DMS114 treated with DMSO at 0.1 percent for 48 hours (cell line): ENCODE measurements at regions not wholly inside any gene's neighbourhood (a gene's known extent, or its start where the extent isn't known, plus 50 kb on each side); places are given as distances from the start of the nearest gene placed in this dataset.

ENCODE experiments used
- DNase-seq: peaks from one replicate; lab custom pipeline; 2025; ENCODE audit not compliant: unreplicated experiment; lab: John Stamatoyannopoulos, UW

DNA sequence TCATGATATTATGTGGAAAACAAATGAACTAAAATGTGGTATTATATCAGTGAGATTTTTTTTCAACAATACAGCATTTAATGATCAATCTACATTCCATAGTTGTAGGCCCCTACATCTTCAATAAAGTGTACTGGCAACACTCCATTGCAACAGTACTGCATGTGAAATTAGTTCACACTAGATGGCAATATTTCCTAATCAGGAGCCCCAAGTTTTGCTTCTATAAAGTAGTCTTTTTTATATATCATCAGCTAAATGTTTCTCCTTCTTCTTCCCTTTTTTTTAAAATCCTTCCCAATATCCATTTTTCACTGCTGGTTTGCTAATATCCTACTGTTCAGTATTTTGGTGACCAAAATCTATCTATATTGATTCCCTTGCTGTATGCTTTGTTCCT is 528.3 kb upstream of the ATXN8OS start:
- no peak for DNase-seq

DNA sequence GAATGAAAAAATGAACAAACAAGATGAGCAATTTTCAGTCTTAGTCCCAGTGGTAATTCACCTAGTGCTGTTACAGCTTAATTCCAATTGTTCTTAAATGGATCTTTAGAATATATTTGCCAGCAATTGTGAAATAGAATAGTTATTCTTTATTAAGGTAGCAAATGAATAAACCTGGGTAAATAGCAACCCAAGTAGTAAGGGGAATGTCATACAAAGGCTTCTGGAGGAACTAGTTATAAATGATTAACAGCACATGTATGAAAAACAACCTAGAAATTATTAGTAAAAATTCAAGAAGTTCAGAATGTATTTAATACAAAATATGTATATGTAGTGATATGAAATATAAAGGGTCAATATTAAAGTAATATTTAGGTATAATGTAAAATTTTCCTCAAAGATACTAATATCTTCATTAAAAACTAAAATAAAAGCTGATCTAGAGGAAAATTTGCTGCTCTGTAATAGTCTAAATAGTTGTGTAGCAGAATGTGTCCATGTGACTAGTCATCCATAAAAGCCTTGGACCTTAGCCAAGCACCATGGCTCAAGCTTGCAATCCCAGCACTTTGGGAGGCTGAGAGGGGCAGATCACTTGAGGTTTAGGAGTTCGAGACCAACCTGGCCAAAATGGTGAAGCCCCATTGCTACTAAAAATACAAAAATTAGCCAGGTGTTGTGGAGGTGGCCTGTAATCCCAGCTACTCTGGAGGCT is 535.9 kb upstream of the ATXN8OS start:
- DNase-seq = no peak

DNA sequence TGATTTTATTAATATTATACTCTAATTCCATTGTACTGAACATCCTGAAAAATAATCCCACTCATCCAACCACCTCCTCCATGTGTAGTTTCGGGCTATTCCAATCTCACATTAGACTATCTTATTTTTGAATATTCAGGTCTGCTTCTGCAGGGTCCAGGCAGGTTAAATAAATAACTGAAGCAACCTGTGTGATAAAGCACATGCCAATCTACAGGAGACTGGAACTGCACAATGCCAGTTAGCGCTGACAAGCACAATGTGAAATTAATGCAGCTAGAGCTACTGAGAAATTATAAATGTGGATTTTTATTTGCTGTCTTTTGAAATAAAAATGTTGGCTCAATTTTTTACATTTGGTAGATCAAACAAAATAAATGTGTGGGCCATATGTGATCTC is 540.1 kb upstream of the ATXN8OS start:
- DNase-seq = no peak

DNA sequence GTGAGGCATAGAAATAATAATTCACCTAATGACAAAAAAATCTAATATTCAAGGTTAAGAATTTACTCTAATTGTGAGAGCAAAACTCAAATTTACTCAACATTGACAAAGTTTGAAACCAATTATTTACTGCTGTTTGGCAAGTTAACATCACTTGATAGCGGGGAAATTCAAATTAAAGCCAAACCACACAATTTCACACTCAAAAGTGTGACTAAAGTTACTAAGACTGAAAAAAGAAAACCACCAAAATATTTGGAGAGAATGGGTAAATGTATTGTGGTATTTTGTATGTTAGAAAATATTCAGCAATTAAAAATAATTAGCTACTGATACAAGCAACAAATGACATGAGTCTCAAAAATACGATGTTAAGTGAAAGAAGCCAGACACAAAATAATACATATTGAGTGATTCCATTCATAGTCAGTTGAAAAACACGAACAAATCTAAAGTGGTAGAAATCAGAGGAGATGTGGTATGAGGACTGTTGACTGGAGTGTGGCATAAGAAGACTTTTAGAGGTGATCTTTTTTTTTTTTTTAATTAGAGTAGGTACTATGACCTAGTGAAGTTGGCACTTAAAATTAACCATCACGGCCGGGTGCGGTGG is 541.4 kb upstream of the ATXN8OS start:
- DNase-seq = no peak

DNA sequence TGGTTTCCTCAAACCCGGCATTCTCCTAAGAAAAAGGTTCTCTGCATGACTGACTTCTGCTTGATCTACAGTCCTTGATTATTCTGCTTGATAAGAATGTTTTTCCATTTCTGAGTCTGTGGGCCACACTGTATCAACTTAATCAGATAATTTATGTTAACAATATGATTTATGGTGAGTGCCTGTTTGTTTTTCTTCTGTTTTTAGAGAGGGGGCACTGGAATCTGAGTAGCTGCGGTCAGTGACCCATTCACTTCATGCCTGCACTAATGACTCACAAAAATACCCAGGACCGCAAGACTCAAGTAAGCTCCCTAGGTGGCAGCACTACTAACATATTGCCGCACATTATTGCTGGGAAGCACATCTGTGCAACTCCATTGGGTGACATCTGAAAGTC is 542.3 kb upstream of the ATXN8OS start:
- DNase-seq = no peak

DNA sequence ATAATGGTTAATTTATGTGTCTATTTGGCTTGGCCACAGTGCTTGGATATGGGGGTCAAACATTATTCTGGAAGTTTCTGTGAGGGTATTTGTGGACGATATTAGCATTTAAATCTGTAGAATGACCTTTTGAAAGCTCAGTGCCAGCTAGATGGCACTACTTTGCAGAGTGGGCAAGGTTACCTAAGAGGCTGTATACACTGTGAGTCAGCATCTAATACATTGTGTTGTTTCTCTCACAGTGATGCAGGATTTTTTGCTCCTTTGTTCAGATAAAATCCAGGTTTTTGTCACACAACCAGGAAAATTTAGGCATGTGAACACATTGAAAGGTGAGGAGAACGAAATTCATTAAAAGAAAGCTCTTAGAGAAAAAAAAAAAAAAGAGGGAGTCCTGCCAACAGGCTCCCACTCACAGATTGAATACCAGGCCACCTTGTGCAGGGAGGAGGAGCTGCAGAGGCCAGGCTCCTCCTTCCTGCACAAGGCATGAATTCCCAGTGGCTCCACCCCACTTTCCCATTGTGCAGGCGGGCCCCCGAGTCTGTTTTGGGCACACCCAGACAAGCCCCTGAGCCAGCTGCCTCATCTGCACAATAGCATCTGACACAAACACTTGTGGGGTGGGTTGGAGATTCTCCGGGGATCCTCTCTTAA is 551.0 kb upstream of the ATXN8OS start:
- no peak for DNase-seq

DNA sequence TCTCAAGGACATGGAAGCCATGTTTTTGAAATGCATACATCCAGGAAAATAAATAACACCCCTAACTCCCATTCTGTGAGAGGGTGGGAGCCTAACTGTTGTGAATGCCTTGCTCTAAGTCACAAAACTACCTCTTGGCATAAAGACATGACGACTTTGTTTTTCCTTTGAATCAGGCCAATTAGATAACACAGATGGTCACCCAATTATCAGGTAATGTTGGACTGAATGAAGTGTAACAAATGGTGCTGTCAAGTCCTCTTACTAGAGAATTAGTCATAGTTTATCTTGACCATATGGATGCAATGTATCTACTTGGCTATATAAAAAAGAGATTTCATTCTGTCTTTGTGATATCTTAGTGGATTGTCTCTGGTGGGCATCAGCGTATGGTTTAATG is 553.6 kb upstream of the ATXN8OS start:
- no peak for DNase-seq

DNA sequence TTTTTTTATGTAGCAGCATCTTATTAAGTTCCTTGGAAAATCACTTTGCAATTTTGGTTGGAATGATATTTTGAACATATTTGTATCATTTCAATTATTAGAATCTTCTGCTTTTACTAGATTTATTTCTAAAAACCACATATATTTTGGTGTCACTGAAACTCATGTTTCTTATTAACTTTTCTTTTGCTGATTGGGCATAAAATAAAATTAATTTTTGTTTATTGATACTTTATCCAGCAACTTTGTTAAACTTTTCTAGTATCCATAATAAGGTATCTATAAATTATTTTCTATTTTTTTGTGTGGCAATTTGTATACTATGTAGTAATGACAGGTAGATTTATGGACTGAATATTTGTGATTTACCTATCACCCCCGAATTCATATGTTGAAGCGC is 556.4 kb upstream of the ATXN8OS start:
- DNase-seq = no peak

DNA sequence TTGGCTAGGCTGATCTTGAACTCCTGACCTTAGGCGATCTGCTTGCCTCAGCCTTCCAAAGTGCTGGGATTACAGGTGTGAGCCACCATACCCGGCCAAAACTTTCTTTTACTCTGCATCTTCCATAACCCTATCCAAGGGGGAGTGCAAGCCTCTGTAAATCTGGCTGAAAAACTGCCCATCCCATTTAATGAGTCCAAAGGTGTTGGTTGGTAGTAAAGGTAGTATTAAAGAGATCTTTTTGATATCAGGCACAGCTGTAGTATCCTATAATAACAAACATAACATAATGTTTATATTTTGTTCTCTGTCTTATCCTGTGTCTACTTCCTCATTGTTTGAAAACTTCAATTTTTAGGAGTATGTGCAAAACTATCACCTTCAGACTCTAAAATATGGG is 559.8 kb upstream of the ATXN8OS start:
- DNase-seq = no peak

DNA sequence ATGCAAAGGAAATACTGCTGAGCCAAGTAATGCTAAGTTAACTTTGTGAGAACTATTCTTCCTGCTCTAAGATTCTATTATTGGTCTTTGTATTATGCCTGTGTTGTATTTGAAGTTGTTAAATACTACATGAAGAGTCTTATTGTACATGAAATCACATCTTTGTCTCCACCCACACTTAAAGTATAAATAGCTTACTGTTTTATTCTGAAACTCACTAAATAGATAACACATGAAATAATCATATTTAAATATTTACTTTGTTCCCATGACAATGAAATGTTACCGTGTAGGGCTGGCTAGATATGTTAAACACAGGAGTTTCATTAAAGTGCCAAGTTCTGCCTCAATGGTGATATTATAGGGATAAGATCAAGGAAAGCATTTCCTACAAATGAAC is 562.1 kb upstream of the ATXN8OS start:
- DNase-seq = no peak

DNA sequence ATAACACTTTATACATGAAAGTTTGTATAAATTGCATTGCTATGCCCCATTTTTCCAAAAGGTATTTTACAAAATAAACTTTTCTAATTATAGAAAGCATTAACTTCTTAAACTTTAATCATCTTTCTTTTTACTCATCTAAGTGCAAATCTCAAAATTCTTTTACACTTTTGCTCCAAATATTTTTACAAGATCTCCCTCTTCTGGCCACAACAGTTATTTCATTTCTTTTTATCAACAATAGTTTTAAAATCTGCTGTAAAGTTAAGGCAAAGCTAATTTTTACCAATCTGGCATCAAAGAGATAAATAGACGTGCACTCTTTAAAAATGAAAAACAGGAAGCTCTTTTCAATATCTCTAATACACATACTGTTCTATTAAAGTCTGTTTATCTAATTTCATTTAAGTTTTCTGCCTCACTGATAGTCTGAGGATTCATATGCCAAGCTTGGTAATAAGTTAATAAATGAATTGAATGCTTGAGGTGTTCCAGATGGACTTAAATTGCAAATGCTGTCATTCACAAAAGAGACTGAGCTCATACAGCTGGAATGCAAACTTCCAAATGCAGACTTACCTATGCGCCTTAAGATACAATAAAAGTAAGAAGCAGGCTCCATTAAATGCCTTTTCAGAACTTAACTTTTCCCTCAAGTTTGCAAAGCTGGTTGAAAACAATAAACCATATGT is 583.0 kb upstream of the ATXN8OS start:
- peak; percentile 13 for DNase-seq

DNA sequence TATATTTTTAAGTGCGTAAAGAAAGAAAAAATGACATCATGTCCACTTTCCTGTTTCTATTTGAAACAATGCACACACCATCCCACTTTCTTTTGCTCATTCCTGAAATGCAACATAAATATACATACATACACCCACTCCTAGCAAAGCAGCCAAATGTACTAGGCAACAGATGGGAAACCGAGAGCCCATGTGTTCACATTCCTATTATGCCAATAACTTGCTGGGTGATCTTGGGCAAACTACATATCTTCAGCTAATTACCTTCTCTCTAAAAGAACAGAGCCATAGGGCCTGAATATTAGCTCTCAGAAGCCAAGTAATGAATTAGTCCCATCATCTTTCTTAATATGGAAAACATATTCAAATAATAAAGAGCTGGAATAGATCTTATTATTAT is 610.6 kb upstream of the ATXN8OS start:
- no peak for DNase-seq

DNA sequence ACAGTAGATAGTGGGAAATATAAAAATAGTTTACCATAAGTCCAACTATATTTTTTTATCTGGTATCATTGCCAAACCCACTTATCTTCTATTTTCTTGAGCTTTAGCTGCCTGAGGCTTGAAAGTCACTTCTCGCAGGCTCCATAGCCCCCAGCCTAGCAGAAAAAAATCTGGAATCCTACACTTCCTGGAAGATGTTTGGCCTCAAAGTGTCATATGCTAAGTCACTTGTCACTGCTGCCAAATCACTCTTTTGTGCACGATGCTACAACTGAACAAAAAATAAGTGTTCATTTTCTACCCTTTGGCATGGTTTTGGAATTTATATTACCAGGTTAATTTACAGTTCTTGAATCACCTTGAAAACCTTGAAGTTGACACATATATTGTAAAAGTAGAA is 612.5 kb upstream of the ATXN8OS start:
- no peak for DNase-seq

DNA sequence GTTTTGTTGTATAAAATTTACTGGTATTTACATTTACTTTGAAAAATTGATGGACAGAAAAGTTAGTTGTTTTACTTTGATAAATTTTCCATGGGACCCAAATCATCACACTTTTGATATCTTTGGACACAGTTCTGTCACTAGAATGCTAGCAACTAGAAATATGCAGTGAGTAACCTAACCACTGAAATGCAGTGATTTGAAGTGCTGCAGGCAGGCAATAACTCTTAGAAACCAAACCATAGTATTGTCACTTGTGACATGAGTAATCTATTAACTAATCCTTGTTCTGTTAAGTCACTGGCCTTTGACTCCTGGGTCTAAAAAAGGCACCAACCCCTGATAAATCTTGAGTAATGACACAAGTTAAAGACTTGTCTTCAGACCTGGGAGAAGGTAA is 620.0 kb upstream of the ATXN8OS start:
- no peak for DNase-seq

DNA sequence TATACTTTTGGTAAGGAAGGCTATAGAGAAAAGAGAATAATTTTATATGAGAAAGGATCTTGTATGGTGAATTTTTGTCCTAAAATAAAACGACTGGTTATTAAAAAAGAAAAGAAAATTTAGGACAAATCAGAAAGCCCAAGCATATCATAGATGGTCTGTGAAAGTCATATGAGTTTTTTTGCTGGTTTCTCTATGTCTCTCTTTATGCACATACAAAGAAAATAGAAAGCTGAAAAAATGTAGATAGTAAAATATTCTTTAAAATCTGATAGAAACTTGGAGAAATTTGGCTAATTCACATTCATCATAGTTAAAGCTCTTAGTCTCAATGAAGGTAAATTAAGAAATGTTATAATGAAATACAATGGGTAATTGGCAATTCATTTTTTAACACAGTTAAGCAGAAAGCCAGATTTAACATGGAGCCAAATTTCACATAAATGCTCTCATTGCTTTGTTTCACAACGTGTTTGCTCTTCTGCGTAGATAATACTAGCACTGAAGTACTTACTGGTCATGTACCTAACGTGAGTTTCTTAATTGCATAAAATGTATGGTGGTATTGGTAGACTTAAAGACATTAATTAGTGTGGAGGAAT is 621.5 kb upstream of the ATXN8OS start:
- no peak for DNase-seq

DNA sequence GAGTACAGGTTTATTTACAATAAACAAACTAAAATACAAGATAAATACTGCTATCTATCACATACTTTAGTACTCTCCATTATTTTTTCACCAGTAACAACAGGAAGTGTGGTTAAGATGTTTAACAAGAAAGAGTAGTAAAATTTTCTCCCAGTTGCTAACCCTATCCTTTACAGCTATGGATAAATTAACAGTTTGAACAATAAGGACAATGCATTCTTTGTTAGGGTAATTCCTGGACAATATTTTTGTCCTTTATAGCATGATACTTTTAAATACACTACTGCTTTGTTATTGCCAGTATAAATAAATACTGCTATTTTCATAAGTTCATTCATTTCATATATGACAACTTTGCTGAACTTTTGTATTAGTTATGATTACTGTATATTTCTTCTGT is 630.2 kb upstream of the ATXN8OS start:
- no peak for DNase-seq

DNA sequence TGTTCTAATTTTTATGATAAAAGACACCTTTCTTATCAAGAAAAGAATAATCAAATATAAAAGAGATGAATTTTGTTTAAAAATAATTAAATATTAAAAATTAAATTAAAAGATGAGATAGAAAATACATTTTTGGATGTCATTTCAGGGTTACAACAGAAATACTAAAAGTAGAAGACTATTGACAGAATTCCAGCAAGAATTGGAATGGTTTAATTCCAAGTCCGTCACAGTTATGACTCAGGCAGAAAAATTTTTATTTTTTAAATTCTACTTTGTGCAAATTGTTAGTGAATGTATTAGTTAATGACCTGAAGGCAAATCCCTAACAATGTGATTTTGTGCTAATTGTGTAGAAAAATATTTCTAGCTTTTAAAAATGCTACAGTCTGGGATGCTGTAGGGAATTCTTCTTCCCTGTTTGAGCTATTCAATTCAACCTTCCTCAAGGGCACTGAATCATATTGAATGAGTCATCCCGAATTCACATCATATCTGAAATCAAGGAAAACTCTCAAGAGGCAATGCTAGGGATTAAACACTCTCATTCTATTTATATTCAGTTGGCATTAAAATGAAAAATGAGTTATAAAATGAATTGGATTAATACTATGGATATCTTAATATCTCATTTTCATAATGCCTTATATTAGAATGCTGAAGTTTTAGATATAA is 633.5 kb upstream of the ATXN8OS start:
- no peak for DNase-seq

DNA sequence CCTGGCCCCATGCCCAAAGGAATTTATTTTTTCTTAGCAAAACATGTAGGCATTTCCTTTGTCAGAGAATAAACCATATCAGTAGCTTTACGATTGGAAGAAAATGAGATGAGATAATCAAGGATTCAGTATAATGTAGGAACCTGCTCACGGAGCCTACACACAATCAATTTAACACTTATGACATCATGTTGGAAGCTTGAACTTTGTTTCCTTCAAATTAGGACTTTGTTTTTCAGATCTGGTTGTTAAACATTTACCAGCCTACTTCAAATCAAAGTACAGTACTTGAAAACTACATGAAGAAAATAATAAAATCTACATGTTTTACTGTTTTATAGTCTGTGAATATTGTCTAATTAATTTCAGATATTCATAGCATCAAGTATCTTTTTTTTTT is 639.0 kb upstream of the ATXN8OS start:
- no peak for DNase-seq

DNA sequence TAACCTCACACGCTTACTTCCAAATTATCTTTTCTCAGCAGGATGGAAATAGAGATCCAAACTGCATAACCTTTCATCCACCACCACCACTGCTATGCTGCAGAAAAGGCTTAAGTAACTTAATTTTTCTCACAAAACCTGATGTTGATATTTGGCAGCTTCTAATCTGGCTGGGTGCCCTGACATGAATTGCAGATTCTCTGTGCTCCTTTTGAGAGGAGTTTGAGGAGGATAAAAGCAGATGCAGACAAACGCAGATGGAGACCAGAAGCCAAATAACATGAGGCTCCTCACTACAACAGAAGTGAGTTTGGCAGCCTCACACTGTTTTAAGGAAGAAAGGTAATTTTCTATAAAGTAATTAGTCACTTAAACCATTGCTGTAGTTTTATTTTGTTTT is 646.2 kb upstream of the ATXN8OS start:
- DNase-seq = no peak

DNA sequence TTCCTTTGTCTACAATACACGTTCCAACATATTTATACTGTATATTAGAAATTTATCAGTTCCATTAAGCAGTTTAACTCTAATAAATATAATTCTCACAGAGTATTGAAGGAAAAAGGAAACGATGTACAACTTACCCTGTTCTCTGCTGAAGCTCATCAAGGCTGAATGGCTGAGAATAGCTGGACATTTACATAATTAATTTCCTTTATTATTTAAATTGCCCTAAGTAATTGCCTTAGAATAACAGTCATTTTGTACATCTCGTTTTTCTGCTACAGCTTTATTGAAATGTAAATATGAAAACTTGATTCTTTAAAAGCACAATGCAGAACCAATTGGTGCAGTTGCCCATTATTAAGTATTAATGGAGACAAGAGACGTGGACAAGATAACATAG is 648.3 kb upstream of the ATXN8OS start:
- no peak for DNase-seq

DNA sequence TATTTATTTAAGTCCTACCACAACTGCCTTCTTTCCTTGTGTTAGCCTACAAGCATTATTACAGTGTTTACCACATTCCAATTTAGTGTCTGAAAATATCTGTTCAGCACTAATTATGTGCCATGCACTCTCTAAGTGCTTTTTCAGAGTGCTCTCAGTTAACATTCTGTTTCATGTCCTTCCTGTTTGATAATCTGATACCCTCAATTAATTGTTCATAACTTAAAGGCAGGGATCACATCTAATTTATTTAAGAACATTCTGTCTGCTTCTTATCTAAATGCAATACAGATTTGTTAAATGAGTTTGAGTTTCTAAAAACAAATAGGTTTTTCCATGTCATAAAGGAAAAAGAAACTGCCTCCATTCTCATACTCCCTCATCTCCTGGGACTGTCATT is 649.6 kb upstream of the ATXN8OS start:
- DNase-seq = no peak
